Endodermal cell (in vitro differentiated cells): ENCODE measurements at regions not wholly inside any gene's neighbourhood (a gene's known extent, or its start where the extent isn't known, plus 50 kb on each side); places are given as distances from the start of the nearest gene placed in this dataset.

Experiments
- DNase-seq: peaks from one replicate; pipeline ENCODE4 v3.0.0-alpha.2; 2017
- H3K27ac ChIP-seq: 2 replicates; pipeline ENCODE4 v1.5.1; 2013; ENCODE audit warnings: mild to moderate bottlenecking, low read depth, low read length, moderate library complexity
- H3K27me3 ChIP-seq: 2 replicates; pipeline ENCODE4 v1.6.1; 2013; ENCODE audit warnings: mild to moderate bottlenecking, low read length, moderate library complexity; ENCODE audit not compliant: insufficient read depth, control insufficient read depth, poor library complexity, severe bottlenecking
- H3K36me3 ChIP-seq: 2 replicates; pipeline ENCODE4 v1.7.0; 2013; ENCODE audit warnings: mild to moderate bottlenecking, low read length, moderate library complexity; ENCODE audit not compliant: control insufficient read depth, insufficient read depth
- H3K4me1 ChIP-seq: one replicate; pipeline ENCODE4 v1.7.0; 2013; ENCODE audit warnings: low read length; ENCODE audit not compliant: control insufficient read depth, insufficient read depth
- H3K4me3 ChIP-seq: 2 replicates; pipeline ENCODE4 v1.5.1; 2013; ENCODE audit warnings: mild to moderate bottlenecking, low read length, moderate library complexity
- H3K9ac ChIP-seq: 2 replicates; pipeline ENCODE4 v1.6.1; 2013; ENCODE audit warnings: mild to moderate bottlenecking, low read length, moderate library complexity; ENCODE audit not compliant: poor library complexity, severe bottlenecking; ENCODE audit errors: extremely low read depth
- H3K9me3 ChIP-seq: 2 replicates; pipeline ENCODE4 v1.6.1; 2013; ENCODE audit warnings: mild to moderate bottlenecking, low read length, moderate library complexity; ENCODE audit not compliant: control insufficient read depth
- H3K27ac Mint-ChIP-seq: 2 replicates; pipeline ENCODE4 v1.8.0; 2020; ENCODE audit warnings: mixed read lengths
- H3K27me3 Mint-ChIP-seq: 2 replicates; pipeline ENCODE4 v1.8.0; 2021; ENCODE audit warnings: mild to moderate bottlenecking, mixed read lengths; ENCODE audit not compliant: insufficient read depth
- H3K36me3 Mint-ChIP-seq: 2 replicates; pipeline ENCODE4 v1.8.0; 2020; ENCODE audit warnings: low read depth, mixed read lengths
- H3K4me1 Mint-ChIP-seq: 2 replicates; pipeline ENCODE4 v1.8.0; 2020; ENCODE audit warnings: mixed read lengths
- H3K4me3 Mint-ChIP-seq: 2 replicates; pipeline ENCODE4 v1.8.0; 2020; ENCODE audit warnings: mild to moderate bottlenecking, moderate library complexity, mixed read lengths
- H3K9me3 Mint-ChIP-seq: 2 replicates; pipeline ENCODE4 v1.8.0; 2020; ENCODE audit warnings: mild to moderate bottlenecking, mixed read lengths
- CTCF ChIP-seq: fragments of 200-600 bp; sonication (generic); conservative IDR thresholded peaks from 2 replicates; pipeline ENCODE4 v1.5.0; 2021; ENCODE audit warnings: antibody characterized with exemption, mild to moderate bottlenecking
- WGBS, 2 experiments: methylation state at CpG; one replicate each; pipeline versions ENCODE4 v1.1.5 to v1.1.7; 2013; ENCODE audit warnings: missing lambda C conversion rate in 2 of 2, mixed read lengths in 1 of 2; ENCODE audit not compliant: insufficient coverage in 1 of 2, insufficient read length in 1 of 2; 5-methylcytosine and 5-hydroxymethylcytosine counted together

GRCh38 chr2:151095463-151095862, 166.2 kb downstream of the RBM43 start:
- Mint-ChIP-seq H3K4me1 (peaks cover 8% of the 10 kb centered on the region), H3K36me3 (no peaks in the 10 kb centered on the region), H3K27me3 (peaks cover 3% of the 10 kb centered on the region), H3K27ac (no peak overlapping the region), H3K4me3 (no peak overlapping the region), H3K9me3 (no peaks in the 10 kb centered on the region)
- H3K9me3 ChIP-seq = no peaks in the 10 kb centered on the region
- no peak for DNase-seq
- H3K36me3 ChIP-seq = no peaks in the 10 kb centered on the region
- H3K4me3 ChIP-seq = no peak overlapping the region
- no peak overlapping the region for H3K9ac ChIP-seq
- H3K27ac ChIP-seq = no peak overlapping the region
- no peak for TF ChIP-seq CTCF
- no peaks in the 10 kb centered on the region for H3K27me3 ChIP-seq
- 86 to 91% methylated on average over 2 to 3 of the region's 3 CpGs for WGBS, 2 experiments
- H3K4me1 ChIP-seq = peaks cover 4% of the 10 kb centered on the region

- no peak overlapping the region for H3K27ac ChIP-seq
- no peak overlapping the region for H3K9ac ChIP-seq
- 76 to 100% methylated on average over 1 to 2 of the region's 3 CpGs for WGBS, 2 experiments
- H3K9me3 ChIP-seq = no peaks in the 10 kb centered on the region
- Mint-ChIP-seq H3K36me3 (no peaks in the 10 kb centered on the region), H3K4me3 (no peak overlapping the region), H3K4me1 (peaks cover 8% of the 10 kb centered on the region), H3K9me3 (no peaks in the 10 kb centered on the region), H3K27me3 (peaks cover 3% of the 10 kb centered on the region), H3K27ac (no peak overlapping the region)
- DNase-seq = no peak
- H3K4me3 ChIP-seq = no peak overlapping the region
- no peaks in the 10 kb centered on the region for H3K27me3 ChIP-seq
- H3K4me1 ChIP-seq = peaks cover 4% of the 10 kb centered on the region
- no peak for TF ChIP-seq CTCF
- no peaks in the 10 kb centered on the region for H3K36me3 ChIP-seq
Measured at GRCh38 chr2:151091583-151091982, 170.1 kb downstream of the RBM43 start.

GRCh38 chr2:151087377-151087776, 174.3 kb downstream of the RBM43 start:
- H3K36me3 Mint-ChIP-seq = no peaks in the 10 kb centered on the region
- H3K4me1 Mint-ChIP-seq = no peaks in the 10 kb centered on the region
- H3K9me3 Mint-ChIP-seq = no peaks in the 10 kb centered on the region
- no peak overlapping the region for H3K9ac ChIP-seq
- H3K27me3 Mint-ChIP-seq = peaks cover 3% of the 10 kb centered on the region
- H3K4me1 ChIP-seq = no peaks in the 10 kb centered on the region
- H3K27ac Mint-ChIP-seq = no peak overlapping the region
- WGBS, 2 experiments = 95 to 97% methylated on average over 3 of the region's 3 CpGs
- H3K9me3 ChIP-seq = no peaks in the 10 kb centered on the region
- H3K27ac ChIP-seq = no peak overlapping the region
- DNase-seq = no peak
- TF ChIP-seq CTCF = no peak
- H3K36me3 ChIP-seq = no peaks in the 10 kb centered on the region
- no peak overlapping the region for H3K4me3 Mint-ChIP-seq
- no peak overlapping the region for H3K4me3 ChIP-seq
- H3K27me3 ChIP-seq = no peaks in the 10 kb centered on the region
